IMR-90 (cell line): ENCODE measurements at regions not wholly inside any gene's neighbourhood (a gene's known extent, or its start where the extent isn't known, plus 50 kb on each side); places are given as distances from the start of the nearest gene placed in this dataset.

Experiments
- ATAC-seq: fragments of 200-7000 bp; cut with Tn5 transposase; 2 replicates; pipeline ENCODE4 v1.9.1; 2020; ENCODE audit warnings: low read depth, mild to moderate bottlenecking, moderate library complexity
- BruUV-seq: library from RNA; stranded (reverse); fragments of 400-500 nt; replicated peaks from 2 replicates; lab custom pipeline; 2021; lab: Mats Ljungman, UMichigan
- CTCF ChIA-PET: fragments of 300-600 bp; formaldehyde crosslinking; extraction: SDS; loops from one replicate; lab custom pipeline; 2021; ENCODE audit warnings: antibody characterized with exemption; lab: Yijun Ruan, JAX
- POLR2A ChIA-PET: fragments of 300-600 bp; sonication (Branson Sonifier 250); formaldehyde crosslinking; loops from one replicate; lab custom pipeline; 2022; ENCODE audit warnings: antibody characterized with exemption; ENCODE audit not compliant: unreplicated experiment; lab: Charles Lee
- DNase-seq: peaks from one replicate; pipeline ENCODE4 v3.0.0; 2013
- H2AFZ ChIP-seq: replicated peaks from 2 replicates; pipeline ENCODE3; 2013; ENCODE audit warnings: low read length, mild to moderate bottlenecking; ENCODE audit not compliant: poor library complexity
- H2AK5ac ChIP-seq: 2 replicates; pipeline ENCODE4 v1.6.1; 2013; ENCODE audit warnings: low read depth, low read length, inconsistent platforms
- H2AK9ac ChIP-seq: replicated peaks from 2 replicates; pipeline ENCODE3; 2013; ENCODE audit warnings: mild to moderate bottlenecking, low read depth, low read length, moderate library complexity; ENCODE audit not compliant: poor library complexity
- H2BK120ac ChIP-seq: 2 replicates; pipeline ENCODE4 v1.6.1; 2013; ENCODE audit warnings: low read depth, low read length, inconsistent platforms
- H2BK15ac ChIP-seq: 3 replicates; pipeline ENCODE4 v1.6.1; 2013; ENCODE audit warnings: low read depth, low read length, inconsistent platforms
- H2BK20ac ChIP-seq: 2 replicates; pipeline ENCODE4 v1.6.1; 2013; ENCODE audit warnings: low read depth, mild to moderate bottlenecking, inconsistent platforms, low read length, moderate library complexity
- H2BK5ac ChIP-seq: 2 replicates; pipeline ENCODE4 v1.6.1; 2013; ENCODE audit warnings: mild to moderate bottlenecking, low read depth, low read length, inconsistent platforms; ENCODE audit not compliant: poor library complexity, severe bottlenecking
- H3K14ac ChIP-seq: replicated peaks from 2 replicates; pipeline ENCODE4 v1.6.1; 2013; ENCODE audit warnings: low read depth, low read length, inconsistent platforms
- H3K18ac ChIP-seq: 2 replicates; pipeline ENCODE4 v1.6.1; 2013; ENCODE audit warnings: low read depth, low read length, control low read depth
- H3K23ac ChIP-seq: 2 replicates; pipeline ENCODE4 v1.6.1; 2013; ENCODE audit warnings: low read depth, low read length, inconsistent platforms
- H3K27ac ChIP-seq: 2 replicates; pipeline ENCODE4 v1.5.1; 2013; ENCODE audit warnings: mild to moderate bottlenecking, control low read depth, low read length; ENCODE audit not compliant: insufficient read depth
- H3K27me3 ChIP-seq: 2 replicates; pipeline ENCODE4 v1.6.1; 2013; ENCODE audit warnings: low read length; ENCODE audit not compliant: control insufficient read depth, insufficient read depth
- H3K36me3 ChIP-seq: 2 replicates; pipeline ENCODE4 v1.6.1; 2013; ENCODE audit warnings: low read length, mixed read lengths; ENCODE audit not compliant: control insufficient read depth, insufficient read depth
- H3K4ac ChIP-seq: 2 replicates; pipeline ENCODE4 v1.6.1; 2013; ENCODE audit warnings: low read depth, low read length, inconsistent platforms
- H3K4me1 ChIP-seq: 2 replicates; pipeline ENCODE4 v1.6.1; 2013; ENCODE audit warnings: low read length, mixed read lengths; ENCODE audit not compliant: control insufficient read depth, insufficient read depth
- H3K4me2 ChIP-seq: 2 replicates; pipeline ENCODE4 v1.6.1; 2013; ENCODE audit warnings: low read depth, mild to moderate bottlenecking, control low read depth, low read length, moderate library complexity
- H3K4me3 ChIP-seq: 2 replicates; pipeline ENCODE4 v1.5.1; 2013; ENCODE audit warnings: low read depth, mild to moderate bottlenecking, control low read depth, low read length, moderate library complexity; ENCODE audit not compliant: insufficient read depth
- H3K56ac ChIP-seq: 2 replicates; pipeline ENCODE4 v1.6.1; 2013; ENCODE audit warnings: low read length, inconsistent platforms; ENCODE audit not compliant: insufficient read depth; ENCODE audit errors: extremely low read depth
- H3K79me1 ChIP-seq, 2 experiments: 2 replicates each; pipeline ENCODE4 v1.6.1; 2013; ENCODE audit warnings: low read length in 2 of 2, inconsistent platforms in 1 of 2, low read depth in 1 of 2
- H3K9ac ChIP-seq: 2 replicates; pipeline ENCODE4 v1.6.1; 2013; ENCODE audit warnings: low read depth, low read length, control low read depth
- H3K9me1 ChIP-seq: 2 replicates; pipeline ENCODE4 v1.6.1; 2013; ENCODE audit warnings: low read length, inconsistent platforms; ENCODE audit not compliant: insufficient read depth
- H3K9me3 ChIP-seq: 2 replicates; pipeline ENCODE4 v1.6.1; 2013; ENCODE audit warnings: low read length; ENCODE audit not compliant: control insufficient read depth, insufficient read depth
- H4K20me1 ChIP-seq: 2 replicates; pipeline ENCODE4 v1.6.1; 2013; ENCODE audit warnings: low read length, inconsistent platforms; ENCODE audit not compliant: insufficient read depth
- H4K5ac ChIP-seq: 2 replicates; pipeline ENCODE4 v1.6.1; 2013; ENCODE audit warnings: mild to moderate bottlenecking, low read depth, low read length, control low read depth
- H4K8ac ChIP-seq, 2 experiments: 2 replicates each; pipeline ENCODE4 v1.6.1; 2013; ENCODE audit warnings: low read depth in 2 of 2, low read length in 2 of 2, control low read depth in 1 of 2, inconsistent platforms in 1 of 2
- H4K91ac ChIP-seq: 2 replicates; pipeline ENCODE4 v1.6.1; 2013; ENCODE audit warnings: low read depth, low read length, inconsistent platforms; ENCODE audit not compliant: insufficient read depth
- ELK1 ChIP-seq: fragments of 150-350 bp; IDR thresholded peaks from 2 replicates; pipeline ENCODE4 v1.6.1; 2016; ENCODE audit warnings: low read depth, mild to moderate bottlenecking, low read length, moderate library complexity, borderline replicate concordance
- WGBS, 2 experiments: methylation state at CpG; one replicate each; pipeline versions ENCODE4 v1.1.5 to v1.1.7; 2013; ENCODE audit warnings: missing lambda C conversion rate in 2 of 2; ENCODE audit not compliant: insufficient read length in 1 of 2; ENCODE audit errors: extremely low coverage in 2 of 2; 5-methylcytosine and 5-hydroxymethylcytosine counted together
- dilution Hi-C: fragments of 300-500 bp; cut with HindIII; formaldehyde crosslinking; loops from one replicate; pipeline ENCODE4 v1.14.3; 2018; ENCODE audit warnings: low sequenced_read_pairs; ENCODE audit not compliant: unreplicated experiment
- in situ Hi-C: fragments of 300-500 bp; cut with MboI; formaldehyde crosslinking; loops from 3 replicates; pipeline ENCODE4 v1.14.3; 2019; ENCODE audit warnings: low sequenced_read_pairs, inconsistent platforms, mixed read lengths
- intact Hi-C: fragments of 100-400 bp; cut with micrococcal nuclease; formaldehyde crosslinking; loops from 2 replicates; pipeline ENCODE4 v1.10.0; 2022

GRCh38 chr1:68954841-68955240 is 458.0 kb upstream of the DEPDC1 start:
- no TSS peak for BruUV-seq
- H4K20me1 ChIP-seq, result no peaks in the 10 kb centered on the region
- no peaks in the 10 kb centered on the region for H3K27me3 ChIP-seq
- intact Hi-C loops (no loop called here), dilution Hi-C loops (no loop called here), in situ Hi-C loops (no loop called here)
- no peak overlapping the region for H2BK5ac ChIP-seq
- H3K4me1 ChIP-seq, result no peaks in the 10 kb centered on the region
- no peak overlapping the region for H3K4me2 ChIP-seq
- no peak overlapping the region for H3K56ac ChIP-seq
- no peak overlapping the region for H2AK9ac ChIP-seq
- H4K91ac ChIP-seq, result no peak overlapping the region
- no CpG with 5 or more reads among the region's 2 CpGs for WGBS, 2 experiments
- H3K27ac ChIP-seq, result no peak overlapping the region
- no peaks in the 10 kb centered on the region for H3K36me3 ChIP-seq
- no peak overlapping the region for H3K14ac ChIP-seq
- TF ChIP-seq ELK1, result no peak
- no peak overlapping the region for H2AFZ ChIP-seq
- no peak overlapping the region for H2BK120ac ChIP-seq
- H3K18ac ChIP-seq, result no peak overlapping the region
- no peak overlapping the region for H3K4me3 ChIP-seq
- H3K23ac ChIP-seq, result no peak overlapping the region
- H2BK20ac ChIP-seq, result no peak overlapping the region
- ChIA-PET POLR2A (no interaction called here), CTCF (interaction anchor here (0.5 kb wide), 1 partner anchor 261 kb away, joined by 3 read pairs; no protein-coding TSS in a partner anchor)
- H4K8ac ChIP-seq, result no peak overlapping the region
- DNase-seq (no peak), ATAC-seq (no peak)
- H3K9me3 ChIP-seq, result no peaks in the 10 kb centered on the region
- no peak overlapping the region for H2AK5ac ChIP-seq
- no peaks in the 10 kb centered on the region for H3K9me1 ChIP-seq
- no peak overlapping the region for H2BK15ac ChIP-seq
- no peak overlapping the region for H3K4ac ChIP-seq
- H4K5ac ChIP-seq, result no peak overlapping the region
- H3K9ac ChIP-seq, result no peak overlapping the region
- H3K79me1 ChIP-seq, result no peaks in the 10 kb centered on the region
